GM21825 (cell line): ENCODE measurements at regions not wholly inside any gene's neighbourhood (a gene's known extent, or its start where the extent isn't known, plus 50 kb on each side); places are given as distances from the start of the nearest gene placed in this dataset.
"Not testable (repeated sequence)": the region's sequence is repeated elsewhere in the genome, so short reads cannot be mapped to it uniquely, and the experiment has no call there.

Experiments used
- ATAC-seq: cut with Tn5 transposase; IDR thresholded peaks from one replicate; pipeline ENCODE4 v1.9.1; 2021; ENCODE audit warnings: mild to moderate bottlenecking, moderate library complexity; ENCODE audit not compliant: unreplicated experiment

GRCh38 chr3:14272959-14273560 lies 94.4 kb downstream of the LSM3 start:
- ATAC-seq, result not testable (repeated sequence)

- ATAC-seq, result no peak
Observed at GRCh38 chr3:14273901-14274611, 95.4 kb downstream of the LSM3 start.

- no peak for ATAC-seq
Observed at GRCh38 chr3:14274612-14274936, 96.0 kb downstream of the LSM3 start.

DNA sequence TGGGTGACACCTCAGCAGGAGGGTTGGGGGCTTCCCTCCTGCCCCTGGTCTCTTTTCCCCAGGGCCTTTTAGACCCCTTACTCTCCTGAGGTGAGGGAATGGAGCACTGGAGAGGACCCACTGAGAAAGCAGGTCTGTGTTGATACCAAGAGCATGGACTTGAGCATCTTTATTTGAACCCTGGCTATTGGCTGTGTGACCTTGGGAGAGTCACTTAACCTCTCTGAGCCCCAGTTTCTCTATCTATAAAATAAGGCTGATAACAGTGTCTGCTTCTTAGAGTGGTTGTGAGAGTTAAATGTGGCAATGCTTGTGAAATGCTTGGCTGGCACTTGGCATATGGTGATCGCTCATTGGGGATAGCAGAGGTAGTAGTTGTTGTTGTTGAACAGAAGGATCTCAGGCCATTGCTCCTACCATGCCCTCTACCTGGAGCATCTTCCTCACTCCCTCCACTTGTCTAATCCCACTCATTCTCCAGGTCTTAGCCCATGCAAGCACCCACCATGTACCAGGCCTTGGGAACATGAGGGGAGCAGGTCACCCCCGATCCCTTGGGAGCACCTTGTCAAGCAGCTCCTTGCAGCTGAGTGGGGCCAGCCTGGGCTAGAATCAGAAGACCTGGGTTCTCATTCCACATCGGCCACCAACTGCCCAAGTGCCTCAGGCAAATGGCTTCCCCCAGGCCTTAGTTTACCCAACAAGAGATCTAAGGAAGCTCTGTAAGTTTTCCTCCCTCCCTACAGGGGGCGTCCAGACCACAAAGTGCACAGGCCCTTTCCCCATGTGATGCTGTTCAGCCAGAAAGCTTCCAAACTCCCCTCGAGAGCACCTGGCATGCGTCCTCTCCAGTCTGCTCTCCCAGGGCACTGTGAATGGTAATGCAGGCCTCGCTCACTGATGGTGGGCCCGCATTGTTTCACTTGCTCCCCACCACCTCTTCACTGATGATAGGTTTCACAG lies 96.7 kb downstream of the LSM3 start:
- no peak for ATAC-seq

GRCh38 chr3:14275962-14276909 lies 97.6 kb downstream of the LSM3 start:
- no peak for ATAC-seq

- no peak for ATAC-seq
Observed at GRCh38 chr3:14277557-14277956, 98.9 kb downstream of the LSM3 start.

DNA sequence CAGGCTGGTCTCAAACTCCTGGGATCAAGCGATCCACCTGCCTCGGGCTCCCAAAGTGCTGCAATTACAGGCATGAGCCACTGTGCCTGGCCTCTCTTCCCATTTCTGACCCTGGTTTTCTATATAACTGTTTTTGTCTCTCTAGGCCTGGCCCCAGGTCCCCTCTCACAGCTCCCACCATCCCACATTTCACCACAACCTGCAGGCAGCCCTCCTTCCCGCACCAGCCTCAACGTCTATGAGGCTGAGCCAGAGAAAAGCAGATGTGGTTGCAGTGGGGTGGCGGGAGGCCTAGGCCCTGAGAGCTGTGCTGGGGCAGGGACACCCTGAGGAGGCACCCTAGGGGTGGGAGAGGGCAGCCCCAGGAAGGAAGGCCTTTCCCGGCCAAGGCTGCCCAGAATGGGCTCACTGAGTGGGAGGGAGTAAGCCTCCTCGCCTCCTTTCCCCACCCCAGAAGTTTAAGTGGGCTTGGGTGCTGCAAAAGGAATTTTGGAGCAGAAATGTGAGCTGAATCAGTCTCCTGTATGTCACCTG lies 99.7 kb downstream of the LSM3 start:
- ATAC-seq, result no peak

DNA sequence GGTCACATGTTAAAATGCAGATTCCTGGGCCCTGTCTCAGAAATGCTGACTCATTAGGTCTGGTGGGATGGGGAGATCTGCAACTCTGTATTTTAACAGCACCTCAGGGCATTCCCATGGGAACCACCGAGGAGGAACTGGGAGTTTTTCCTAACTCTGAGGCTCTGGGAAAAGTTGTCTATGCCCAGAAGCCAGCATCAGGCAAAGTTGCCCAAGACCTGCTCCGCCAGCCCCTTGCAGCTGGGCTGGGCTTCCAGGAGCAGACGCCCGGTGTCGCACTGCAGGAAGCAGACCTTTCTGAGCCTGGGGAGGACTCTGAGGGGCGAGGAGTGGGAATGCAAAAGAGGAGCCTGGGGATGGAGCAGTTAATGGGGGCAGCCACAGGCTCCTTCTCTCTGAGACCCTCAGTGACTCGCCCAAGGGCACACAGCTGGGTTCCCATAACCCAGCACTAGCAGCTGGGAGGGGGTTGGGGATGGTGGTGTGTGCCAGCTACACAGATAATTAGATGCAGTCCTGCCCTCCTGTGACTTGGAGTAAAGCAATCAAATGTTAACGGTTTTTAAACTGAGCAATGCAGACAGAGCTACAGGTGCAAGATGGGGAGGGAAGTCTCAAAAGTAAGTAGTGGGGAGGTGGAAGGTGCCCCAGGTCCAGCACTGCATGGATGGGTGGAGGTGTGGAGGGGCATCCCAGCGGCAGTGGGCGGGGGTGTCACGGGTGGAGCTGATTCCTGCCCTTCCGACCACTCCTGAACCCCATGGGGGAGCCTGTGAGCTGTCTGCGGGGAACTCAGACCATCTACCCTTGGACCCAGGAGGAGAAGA lies 100.4 kb downstream of the LSM3 start:
- no peak for ATAC-seq

GRCh38 chr3:14279626-14280061 lies 101.0 kb downstream of the LSM3 start:
- no peak for ATAC-seq

GRCh38 chr3:14280326-14280725 lies 101.7 kb downstream of the LSM3 start:
- no peak for ATAC-seq

GRCh38 chr3:14281053-14281452 lies 102.4 kb downstream of the LSM3 start:
- no peak for ATAC-seq

DNA sequence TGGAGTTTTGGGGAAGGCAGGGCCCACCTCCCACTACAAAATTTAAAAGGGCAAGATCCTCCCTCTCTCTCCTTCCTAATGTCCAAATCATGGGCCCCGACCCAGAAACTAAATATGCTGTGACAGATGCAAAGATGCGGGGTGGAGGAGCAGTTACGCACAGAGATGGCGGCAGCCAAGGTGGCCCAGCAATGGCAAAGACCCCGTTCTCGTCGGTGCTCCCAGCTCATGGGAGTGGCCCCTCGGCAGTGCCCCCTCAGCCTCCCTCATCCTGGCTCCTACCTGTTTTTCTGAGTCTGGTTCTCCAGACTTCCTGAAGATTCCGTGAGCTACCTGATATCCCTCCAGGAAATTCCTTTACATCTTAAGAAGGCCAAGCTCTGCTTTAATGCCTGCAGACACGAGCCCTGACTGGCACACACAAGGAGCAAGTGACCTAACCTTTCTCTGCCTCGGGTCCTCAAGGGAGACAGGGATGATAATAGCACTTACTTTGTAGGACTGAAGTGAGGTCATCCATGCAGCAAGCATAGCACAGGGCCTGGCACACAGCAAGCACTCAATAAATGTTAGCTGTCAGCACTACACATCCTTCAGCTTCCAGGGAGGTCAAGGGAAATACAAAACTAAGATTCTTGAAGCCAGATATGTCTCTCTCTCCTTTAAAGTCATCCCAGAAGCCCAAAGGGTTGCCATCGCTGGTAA lies 103.5 kb downstream of the LSM3 start:
- ATAC-seq, result no peak

GRCh38 chr3:14282706-14283075 lies 104.1 kb downstream of the LSM3 start:
- ATAC-seq, result no peak

DNA sequence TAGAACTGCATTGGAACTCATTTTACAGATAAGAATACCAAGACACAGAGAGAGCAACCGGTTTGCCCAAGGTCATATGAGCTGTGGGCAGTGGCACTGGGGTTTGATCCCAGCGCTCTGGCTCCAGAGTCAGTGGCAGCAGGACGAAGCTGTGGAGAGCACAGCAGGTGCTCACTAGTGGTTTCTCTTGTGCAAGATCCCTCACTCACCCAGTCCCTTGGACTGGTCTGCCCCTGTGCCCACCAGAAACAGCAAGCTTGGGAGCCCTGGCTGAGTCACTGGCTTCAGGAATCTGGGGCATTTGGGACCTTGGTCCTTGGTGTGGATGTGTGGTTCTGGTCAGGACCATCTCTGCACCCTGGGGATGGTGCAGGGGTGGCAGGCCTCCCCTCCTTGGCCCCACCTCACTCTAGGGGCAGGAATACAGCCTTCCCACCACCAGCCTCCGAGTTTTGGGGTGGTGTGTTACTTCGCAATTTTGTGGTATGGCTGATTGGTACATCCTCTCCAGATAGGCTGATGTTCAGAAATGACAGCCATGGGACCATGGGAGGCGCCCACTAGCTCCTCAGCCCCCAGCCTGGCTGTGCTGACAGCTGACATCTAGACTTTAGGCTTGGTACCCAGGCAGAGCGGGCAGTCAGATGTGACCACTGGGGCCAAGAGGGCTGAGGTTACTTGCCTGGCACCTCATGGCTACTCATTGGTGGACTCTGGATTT lies 104.6 kb downstream of the LSM3 start:
- no peak for ATAC-seq

GRCh38 chr3:14283813-14284438 lies 105.3 kb downstream of the LSM3 start:
- ATAC-seq, result no peak

- no peak for ATAC-seq
Observed at GRCh38 chr3:14284694-14285547, 106.3 kb downstream of the LSM3 start.

GRCh38 chr3:14285548-14285925 lies 106.9 kb downstream of the LSM3 start:
- ATAC-seq, result no peak
